Fibroblast of pulmonary artery (primary cell): ENCODE measurements at regions not wholly inside any gene's neighbourhood (a gene's known extent, or its start where the extent isn't known, plus 50 kb on each side); places are given as distances from the start of the nearest gene placed in this dataset.

Source experiments
- DNase-seq: peaks from one replicate; pipeline ENCODE4 v3.0.0-alpha.2; 2010; ENCODE audit warnings: low read depth
- H3K4me3 ChIP-seq: replicated peaks from 2 replicates; pipeline ENCODE4 v1.5.1; 2011; ENCODE audit warnings: low read depth, mild to moderate bottlenecking, control low read depth, low read length, moderate library complexity
- CTCF ChIP-seq: IDR thresholded peaks from 2 replicates; pipeline ENCODE4 v1.5.1; 2011; ENCODE audit warnings: mild to moderate bottlenecking, control low read depth, low read length, inconsistent platforms; ENCODE audit errors: missing control alignments

- TF ChIP-seq CTCF: no peak
- H3K4me3 ChIP-seq: no peak overlapping the region
- DNase-seq: peak; percentile 3
These were observed 201.3 kb downstream of the SLITRK6 start for GRCh38 chr13:85597790-85598500.

GRCh38 chr13:85592211-85592610 lies 207.0 kb downstream of the SLITRK6 start:
- no peak overlapping the region for H3K4me3 ChIP-seq
- TF ChIP-seq CTCF: no peak
- no peak for DNase-seq

GRCh38 chr13:85590231-85590931 lies 208.8 kb downstream of the SLITRK6 start:
- no peak for TF ChIP-seq CTCF
- H3K4me3 ChIP-seq: no peak overlapping the region
- peak; percentile 6 for DNase-seq

- DNase-seq: no peak
- TF ChIP-seq CTCF: no peak
- no peak overlapping the region for H3K4me3 ChIP-seq
These were observed 210.2 kb downstream of the SLITRK6 start for GRCh38 chr13:85589021-85589420.

DNA sequence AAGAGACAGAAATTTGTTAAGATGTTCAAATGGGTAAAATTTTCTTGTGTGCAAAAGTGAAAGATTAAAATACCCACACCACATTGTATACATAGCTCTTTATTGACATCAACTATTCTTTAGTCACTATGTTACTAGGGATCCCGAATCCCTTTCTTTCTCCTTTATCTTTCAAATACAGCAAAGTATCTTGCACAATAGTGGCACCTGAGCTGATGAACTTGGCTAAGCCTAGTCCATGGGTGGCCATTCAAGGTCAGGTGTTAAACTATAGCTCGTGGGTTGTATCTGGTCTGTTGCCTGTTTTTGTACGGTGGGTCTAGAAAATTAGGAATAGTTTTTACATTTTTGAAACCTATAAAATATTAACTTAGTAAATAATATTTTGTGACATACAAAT lies 210.9 kb downstream of the SLITRK6 start:
- TF ChIP-seq CTCF: no peak
- no peak for DNase-seq
- no peak overlapping the region for H3K4me3 ChIP-seq

- DNase-seq: no peak
- H3K4me3 ChIP-seq: no peak overlapping the region
- no peak for TF ChIP-seq CTCF
These were observed 212.4 kb downstream of the SLITRK6 start for GRCh38 chr13:85586856-85587255.
